GM23338 (cell line): ENCODE measurements at regions not wholly inside any gene's neighbourhood (a gene's known extent, or its start where the extent isn't known, plus 50 kb on each side); places are given as distances from the start of the nearest gene placed in this dataset.

Experiments used
- CREB1 ChIP-seq: fragments of 250-450 bp; sonication (Bioruptor Pico); IDR thresholded peaks from 2 replicates; pipeline ENCODE4 v1.5.0; 2020; ENCODE audit warnings: low read depth, mild to moderate bottlenecking, moderate library complexity
- EZH2 ChIP-seq: fragments of 200-600 bp; sonication (generic); IDR thresholded peaks from one replicate; pipeline ENCODE4 v1.8.0; 2017; ENCODE audit warnings: antibody characterized with exemption, mild to moderate bottlenecking, low read depth; ENCODE audit not compliant: unreplicated experiment
- EZH2phosphoT487 ChIP-seq: fragments of 200-600 bp; sonication (generic); IDR thresholded peaks from one replicate; pipeline ENCODE4 v1.8.1; 2018; ENCODE audit warnings: antibody characterized with exemption; ENCODE audit not compliant: unreplicated experiment
- JUNB ChIP-seq: IDR thresholded peaks from one replicate; pipeline ENCODE4 v1.6.1; 2016; ENCODE audit warnings: antibody characterized with exemption; ENCODE audit not compliant: unreplicated experiment
- NANOG ChIP-seq: IDR thresholded peaks from 2 replicates; pipeline ENCODE4 v1.6.1; 2016; ENCODE audit warnings: antibody characterized with exemption, borderline replicate concordance
- POLR2AphosphoS5 ChIP-seq: IDR thresholded peaks from 2 replicates; pipeline ENCODE4 v1.6.1; 2016; ENCODE audit warnings: antibody characterized with exemption, low read depth
- STAT1 ChIP-seq: IDR thresholded peaks from one replicate; pipeline ENCODE4 v1.6.1; 2016; ENCODE audit warnings: antibody characterized with exemption; ENCODE audit not compliant: unreplicated experiment
- ZNF114 ChIP-seq: fragments of 250-450 bp; sonication (Bioruptor Pico); IDR thresholded peaks from 2 replicates; pipeline ENCODE4 v1.5.0; 2020; ENCODE audit warnings: mild to moderate bottlenecking, moderate library complexity
- ZNF331 ChIP-seq: fragments of 250-450 bp; sonication (Bioruptor Pico); IDR thresholded peaks from 2 replicates; pipeline ENCODE4 v1.5.0; 2020; ENCODE audit warnings: low read depth, mild to moderate bottlenecking, moderate library complexity
- TF ChIP-seq, protein P1 (sequence below), 2 experiments: fragments of 200-600 bp in 1 of 2; sonication (generic) in 1 of 2; conservative IDR thresholded peaks; 2 replicates each; pipeline versions ENCODE4 v1.5.1 to v1.6.1; 2016 to 2017; ENCODE audit warnings: antibody characterized with exemption in 2 of 2, low read depth in 2 of 2, mild to moderate bottlenecking in 2 of 2, moderate library complexity in 1 of 2
- TF ChIP-seq, protein P2 (sequence below): IDR thresholded peaks from one replicate; pipeline ENCODE4 v1.6.1; 2018; ENCODE audit warnings: antibody characterized with exemption; ENCODE audit not compliant: unreplicated experiment
- TF ChIP-seq, protein P3 (sequence below): IDR thresholded peaks from 2 replicates; pipeline ENCODE4 v1.6.1; 2016; ENCODE audit warnings: antibody characterized with exemption
- TF ChIP-seq, protein P4 (sequence below): fragments of 250-450 bp; sonication (Bioruptor Pico); IDR thresholded peaks from 2 replicates; pipeline ENCODE4 v1.5.0; 2020; ENCODE audit warnings: mild to moderate bottlenecking, moderate library complexity

DNA sequence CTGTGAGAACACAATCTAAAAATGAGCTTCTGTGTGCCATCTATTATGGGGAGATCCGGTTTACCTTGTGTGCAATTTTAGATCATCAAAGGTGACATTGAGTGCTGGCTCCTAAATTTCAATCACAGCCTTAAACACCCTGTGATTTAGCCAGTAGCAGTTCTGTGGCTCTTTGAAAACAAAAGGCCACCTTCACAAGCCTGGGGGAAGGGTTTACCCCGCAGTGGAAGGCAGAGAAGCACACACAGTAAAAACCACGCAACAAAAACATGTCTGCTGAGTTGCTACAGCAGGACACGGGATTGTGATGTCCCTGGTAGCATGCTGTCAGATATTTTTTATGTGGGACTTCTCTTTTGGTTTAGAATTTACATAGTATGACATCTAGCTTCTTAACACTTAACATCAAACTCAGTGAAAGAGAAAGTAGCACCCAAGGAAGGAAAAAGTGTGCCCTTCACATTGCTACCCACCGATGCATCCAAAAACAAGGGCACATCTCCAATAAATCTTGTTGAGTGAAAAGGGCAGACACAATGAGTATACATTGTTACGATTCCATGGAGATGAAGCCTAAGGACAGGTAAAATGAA, 56.1 kb upstream of the RNF152 start:
- TF ChIP-seq, protein P1, sequence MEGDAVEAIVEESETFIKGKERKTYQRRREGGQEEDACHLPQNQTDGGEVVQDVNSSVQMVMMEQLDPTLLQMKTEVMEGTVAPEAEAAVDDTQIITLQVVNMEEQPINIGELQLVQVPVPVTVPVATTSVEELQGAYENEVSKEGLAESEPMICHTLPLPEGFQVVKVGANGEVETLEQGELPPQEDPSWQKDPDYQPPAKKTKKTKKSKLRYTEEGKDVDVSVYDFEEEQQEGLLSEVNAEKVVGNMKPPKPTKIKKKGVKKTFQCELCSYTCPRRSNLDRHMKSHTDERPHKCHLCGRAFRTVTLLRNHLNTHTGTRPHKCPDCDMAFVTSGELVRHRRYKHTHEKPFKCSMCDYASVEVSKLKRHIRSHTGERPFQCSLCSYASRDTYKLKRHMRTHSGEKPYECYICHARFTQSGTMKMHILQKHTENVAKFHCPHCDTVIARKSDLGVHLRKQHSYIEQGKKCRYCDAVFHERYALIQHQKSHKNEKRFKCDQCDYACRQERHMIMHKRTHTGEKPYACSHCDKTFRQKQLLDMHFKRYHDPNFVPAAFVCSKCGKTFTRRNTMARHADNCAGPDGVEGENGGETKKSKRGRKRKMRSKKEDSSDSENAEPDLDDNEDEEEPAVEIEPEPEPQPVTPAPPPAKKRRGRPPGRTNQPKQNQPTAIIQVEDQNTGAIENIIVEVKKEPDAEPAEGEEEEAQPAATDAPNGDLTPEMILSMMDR (conservative IDR thresholded peaks at IDR 0.05; ENCODE audit: low read depth in 2 of 2): no peak
- no peak for TF ChIP-seq POLR2AphosphoS5
- TF ChIP-seq EZH2: no peak
- TF ChIP-seq CREB1 (CRISPR knock-in tag): no peak
- TF ChIP-seq EZH2phosphoT487: no peak
- no peak for TF ChIP-seq ZNF114 (CRISPR knock-in tag)
- TF ChIP-seq, protein P2, sequence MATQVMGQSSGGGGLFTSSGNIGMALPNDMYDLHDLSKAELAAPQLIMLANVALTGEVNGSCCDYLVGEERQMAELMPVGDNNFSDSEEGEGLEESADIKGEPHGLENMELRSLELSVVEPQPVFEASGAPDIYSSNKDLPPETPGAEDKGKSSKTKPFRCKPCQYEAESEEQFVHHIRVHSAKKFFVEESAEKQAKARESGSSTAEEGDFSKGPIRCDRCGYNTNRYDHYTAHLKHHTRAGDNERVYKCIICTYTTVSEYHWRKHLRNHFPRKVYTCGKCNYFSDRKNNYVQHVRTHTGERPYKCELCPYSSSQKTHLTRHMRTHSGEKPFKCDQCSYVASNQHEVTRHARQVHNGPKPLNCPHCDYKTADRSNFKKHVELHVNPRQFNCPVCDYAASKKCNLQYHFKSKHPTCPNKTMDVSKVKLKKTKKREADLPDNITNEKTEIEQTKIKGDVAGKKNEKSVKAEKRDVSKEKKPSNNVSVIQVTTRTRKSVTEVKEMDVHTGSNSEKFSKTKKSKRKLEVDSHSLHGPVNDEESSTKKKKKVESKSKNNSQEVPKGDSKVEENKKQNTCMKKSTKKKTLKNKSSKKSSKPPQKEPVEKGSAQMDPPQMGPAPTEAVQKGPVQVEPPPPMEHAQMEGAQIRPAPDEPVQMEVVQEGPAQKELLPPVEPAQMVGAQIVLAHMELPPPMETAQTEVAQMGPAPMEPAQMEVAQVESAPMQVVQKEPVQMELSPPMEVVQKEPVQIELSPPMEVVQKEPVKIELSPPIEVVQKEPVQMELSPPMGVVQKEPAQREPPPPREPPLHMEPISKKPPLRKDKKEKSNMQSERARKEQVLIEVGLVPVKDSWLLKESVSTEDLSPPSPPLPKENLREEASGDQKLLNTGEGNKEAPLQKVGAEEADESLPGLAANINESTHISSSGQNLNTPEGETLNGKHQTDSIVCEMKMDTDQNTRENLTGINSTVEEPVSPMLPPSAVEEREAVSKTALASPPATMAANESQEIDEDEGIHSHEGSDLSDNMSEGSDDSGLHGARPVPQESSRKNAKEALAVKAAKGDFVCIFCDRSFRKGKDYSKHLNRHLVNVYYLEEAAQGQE: no peak
- TF ChIP-seq ZNF331: no peak
- TF ChIP-seq NANOG: no peak
- TF ChIP-seq JUNB: no peak
- TF ChIP-seq, protein P3, sequence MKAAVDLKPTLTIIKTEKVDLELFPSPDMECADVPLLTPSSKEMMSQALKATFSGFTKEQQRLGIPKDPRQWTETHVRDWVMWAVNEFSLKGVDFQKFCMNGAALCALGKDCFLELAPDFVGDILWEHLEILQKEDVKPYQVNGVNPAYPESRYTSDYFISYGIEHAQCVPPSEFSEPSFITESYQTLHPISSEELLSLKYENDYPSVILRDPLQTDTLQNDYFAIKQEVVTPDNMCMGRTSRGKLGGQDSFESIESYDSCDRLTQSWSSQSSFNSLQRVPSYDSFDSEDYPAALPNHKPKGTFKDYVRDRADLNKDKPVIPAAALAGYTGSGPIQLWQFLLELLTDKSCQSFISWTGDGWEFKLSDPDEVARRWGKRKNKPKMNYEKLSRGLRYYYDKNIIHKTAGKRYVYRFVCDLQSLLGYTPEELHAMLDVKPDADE: no peak
- TF ChIP-seq, protein P4, sequence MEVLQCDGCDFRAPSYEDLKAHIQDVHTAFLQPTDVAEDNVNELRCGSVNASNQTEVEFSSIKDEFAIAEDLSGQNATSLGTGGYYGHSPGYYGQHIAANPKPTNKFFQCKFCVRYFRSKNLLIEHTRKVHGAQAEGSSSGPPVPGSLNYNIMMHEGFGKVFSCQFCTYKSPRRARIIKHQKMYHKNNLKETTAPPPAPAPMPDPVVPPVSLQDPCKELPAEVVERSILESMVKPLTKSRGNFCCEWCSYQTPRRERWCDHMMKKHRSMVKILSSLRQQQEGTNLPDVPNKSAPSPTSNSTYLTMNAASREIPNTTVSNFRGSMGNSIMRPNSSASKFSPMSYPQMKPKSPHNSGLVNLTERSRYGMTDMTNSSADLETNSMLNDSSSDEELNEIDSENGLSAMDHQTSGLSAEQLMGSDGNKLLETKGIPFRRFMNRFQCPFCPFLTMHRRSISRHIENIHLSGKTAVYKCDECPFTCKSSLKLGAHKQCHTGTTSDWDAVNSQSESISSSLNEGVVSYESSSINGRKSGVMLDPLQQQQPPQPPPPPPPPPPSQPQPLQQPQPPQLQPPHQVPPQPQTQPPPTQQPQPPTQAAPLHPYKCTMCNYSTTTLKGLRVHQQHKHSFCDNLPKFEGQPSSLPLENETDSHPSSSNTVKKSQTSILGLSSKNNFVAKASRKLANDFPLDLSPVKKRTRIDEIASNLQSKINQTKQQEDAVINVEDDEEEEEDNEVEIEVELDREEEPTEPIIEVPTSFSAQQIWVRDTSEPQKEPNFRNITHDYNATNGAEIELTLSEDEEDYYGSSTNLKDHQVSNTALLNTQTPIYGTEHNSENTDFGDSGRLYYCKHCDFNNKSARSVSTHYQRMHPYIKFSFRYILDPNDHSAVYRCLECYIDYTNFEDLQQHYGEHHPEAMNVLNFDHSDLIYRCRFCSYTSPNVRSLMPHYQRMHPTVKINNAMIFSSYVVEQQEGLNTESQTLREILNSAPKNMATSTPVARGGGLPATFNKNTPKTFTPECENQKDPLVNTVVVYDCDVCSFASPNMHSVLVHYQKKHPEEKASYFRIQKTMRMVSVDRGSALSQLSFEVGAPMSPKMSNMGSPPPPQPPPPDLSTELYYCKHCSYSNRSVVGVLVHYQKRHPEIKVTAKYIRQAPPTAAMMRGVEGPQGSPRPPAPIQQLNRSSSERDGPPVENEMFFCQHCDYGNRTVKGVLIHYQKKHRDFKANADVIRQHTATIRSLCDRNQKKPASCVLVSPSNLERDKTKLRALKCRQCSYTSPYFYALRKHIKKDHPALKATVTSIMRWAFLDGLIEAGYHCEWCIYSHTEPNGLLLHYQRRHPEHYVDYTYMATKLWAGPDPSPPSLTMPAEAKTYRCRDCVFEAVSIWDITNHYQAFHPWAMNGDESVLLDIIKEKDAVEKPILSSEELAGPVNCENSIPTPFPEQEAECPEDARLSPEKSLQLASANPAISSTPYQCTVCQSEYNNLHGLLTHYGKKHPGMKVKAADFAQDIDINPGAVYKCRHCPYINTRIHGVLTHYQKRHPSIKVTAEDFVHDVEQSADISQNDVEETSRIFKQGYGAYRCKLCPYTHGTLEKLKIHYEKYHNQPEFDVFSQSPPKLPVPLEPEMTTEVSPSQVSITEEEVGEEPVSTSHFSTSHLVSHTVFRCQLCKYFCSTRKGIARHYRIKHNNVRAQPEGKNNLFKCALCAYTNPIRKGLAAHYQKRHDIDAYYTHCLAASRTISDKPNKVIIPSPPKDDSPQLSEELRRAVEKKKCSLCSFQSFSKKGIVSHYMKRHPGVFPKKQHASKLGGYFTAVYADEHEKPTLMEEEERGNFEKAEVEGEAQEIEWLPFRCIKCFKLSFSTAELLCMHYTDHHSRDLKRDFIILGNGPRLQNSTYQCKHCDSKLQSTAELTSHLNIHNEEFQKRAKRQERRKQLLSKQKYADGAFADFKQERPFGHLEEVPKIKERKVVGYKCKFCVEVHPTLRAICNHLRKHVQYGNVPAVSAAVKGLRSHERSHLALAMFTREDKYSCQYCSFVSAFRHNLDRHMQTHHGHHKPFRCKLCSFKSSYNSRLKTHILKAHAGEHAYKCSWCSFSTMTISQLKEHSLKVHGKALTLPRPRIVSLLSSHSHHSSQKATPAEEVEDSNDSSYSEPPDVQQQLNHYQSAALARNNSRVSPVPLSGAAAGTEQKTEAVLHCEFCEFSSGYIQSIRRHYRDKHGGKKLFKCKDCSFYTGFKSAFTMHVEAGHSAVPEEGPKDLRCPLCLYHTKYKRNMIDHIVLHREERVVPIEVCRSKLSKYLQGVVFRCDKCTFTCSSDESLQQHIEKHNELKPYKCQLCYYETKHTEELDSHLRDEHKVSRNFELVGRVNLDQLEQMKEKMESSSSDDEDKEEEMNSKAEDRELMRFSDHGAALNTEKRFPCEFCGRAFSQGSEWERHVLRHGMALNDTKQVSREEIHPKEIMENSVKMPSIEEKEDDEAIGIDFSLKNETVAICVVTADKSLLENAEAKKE (CRISPR knock-in tag): no peak
- TF ChIP-seq STAT1: no peak
